ENCODE measurements at regions not wholly inside any gene's neighbourhood (a gene's known extent, or its start where the extent isn't known, plus 50 kb on each side); places are given as distances from the start of the nearest gene placed in this dataset.

GRCh38 chr13:64934569-64935362 is 2295.4 kb downstream of the PCDH9 start:
- H3K9me3 Mint-ChIP-seq = no peaks in the 10 kb centered on the region
- ATAC-seq (no peak), DNase-seq (ENCODE audit: low spot score) (no peak)
- H3K4me3 Mint-ChIP-seq = no peak overlapping the region
- no peaks in the 10 kb centered on the region for H3K36me3 Mint-ChIP-seq
- no peaks in the 10 kb centered on the region for H3K27me3 Mint-ChIP-seq (ENCODE audit: low read depth)
- no peak for TF ChIP-seq ATF1 (CRISPR knock-in tag; IDR thresholded peaks at IDR 0.05)
- no peak for TF ChIP-seq IRF1 (CRISPR knock-in tag; IDR thresholded peaks at IDR 0.05)
- no peak for TF ChIP-seq E2F5 (CRISPR knock-in tag; IDR thresholded peaks at IDR 0.05)
- CTCF ChIA-PET = no interaction called here
- H3K4me1 Mint-ChIP-seq = no peaks in the 10 kb centered on the region
- no peak overlapping the region for H3K27ac Mint-ChIP-seq
- POLR2A ChIA-PET = no interaction called here

GRCh38 chr13:64930636-64931035 is 2299.5 kb downstream of the PCDH9 start:
- no peak overlapping the region for H3K27ac Mint-ChIP-seq
- CTCF ChIA-PET = no interaction called here
- DNase-seq (ENCODE audit: low spot score) (no peak), ATAC-seq (no peak)
- H3K36me3 Mint-ChIP-seq = no peaks in the 10 kb centered on the region
- H3K4me3 Mint-ChIP-seq = no peak overlapping the region
- TF ChIP-seq IRF1 (CRISPR knock-in tag; IDR thresholded peaks at IDR 0.05) (no peak), FOXP4 (CRISPR knock-in tag; IDR thresholded peaks at IDR 0.05) (no peak), JAZF1 (CRISPR knock-in tag; IDR thresholded peaks at IDR 0.05) (no peak), NR1H2 (CRISPR knock-in tag; IDR thresholded peaks at IDR 0.05) (no peak), FOXJ3 (CRISPR knock-in tag; IDR thresholded peaks at IDR 0.05; ENCODE audit: borderline replicate concordance) (no peak), ZNF396 (CRISPR knock-in tag; IDR thresholded peaks at IDR 0.05; ENCODE audit: borderline replicate concordance) (no peak), PRRX2 (CRISPR knock-in tag; IDR thresholded peaks at IDR 0.05) (no peak), ZNF317 (CRISPR knock-in tag; IDR thresholded peaks at IDR 0.05; ENCODE audit: borderline replicate concordance, low read depth) (no peak), MLX (CRISPR knock-in tag; IDR thresholded peaks at IDR 0.05) (no peak), SOX15 (CRISPR knock-in tag; IDR thresholded peaks at IDR 0.05) (no peak), FOXP1 (CRISPR knock-in tag; IDR thresholded peaks at IDR 0.05; ENCODE audit: borderline replicate concordance) (no peak), ZSCAN18 (CRISPR knock-in tag; IDR thresholded peaks at IDR 0.05) (no peak), ZBTB21 (CRISPR knock-in tag; IDR thresholded peaks at IDR 0.05; ENCODE audit: borderline replicate concordance) (no peak), CBFB (CRISPR knock-in tag; IDR thresholded peaks at IDR 0.05; ENCODE audit: low read depth) (no peak), STAT6 (CRISPR knock-in tag; conservative IDR thresholded peaks at IDR 0.05; ENCODE audit: low read depth) (no peak), ZMAT4 (CRISPR knock-in tag; IDR thresholded peaks at IDR 0.05) (no peak), ETV6 (CRISPR knock-in tag; IDR thresholded peaks at IDR 0.05) (no peak), SMAD4 (CRISPR knock-in tag; IDR thresholded peaks at IDR 0.05) (no peak), ATF3 (CRISPR knock-in tag; conservative IDR thresholded peaks at IDR 0.05) (no peak), ELF4 (CRISPR knock-in tag; IDR thresholded peaks at IDR 0.05; ENCODE audit: low read depth) (no peak)
- POLR2A ChIA-PET = no interaction called here
- no peaks in the 10 kb centered on the region for H3K4me1 Mint-ChIP-seq
- no peaks in the 10 kb centered on the region for H3K9me3 Mint-ChIP-seq
- H3K27me3 Mint-ChIP-seq (ENCODE audit: low read depth) = no peaks in the 10 kb centered on the region
